ENCODE measurements at regions not wholly inside any gene's neighbourhood (a gene's known extent, or its start where the extent isn't known, plus 50 kb on each side); places are given as distances from the start of the nearest gene placed in this dataset.
"Not testable (repeated sequence)": the region's sequence is repeated elsewhere in the genome, so short reads cannot be mapped to it uniquely, and the experiment has no call there.

- TF ChIP-seq CTCF (conservative IDR thresholded peaks at IDR 0.05) (no peak), ZFX (IDR thresholded peaks at IDR 0.05) (no peak)
- H3K27ac ChIP-seq = no peak overlapping the region
Observed at GRCh38 chr14:87257421-87257820, 735.6 kb downstream of the GALC start.

- H3K27ac ChIP-seq = no peak overlapping the region
- no peak for TF ChIP-seq CTCF (conservative IDR thresholded peaks at IDR 0.05)
- no peak for TF ChIP-seq ZFX (IDR thresholded peaks at IDR 0.05)
Observed at GRCh38 chr14:87255058-87255457, 737.9 kb downstream of the GALC start.

- H3K27ac ChIP-seq = no peak overlapping the region
- no peak for TF ChIP-seq ZFX (IDR thresholded peaks at IDR 0.05)
- no peak for TF ChIP-seq CTCF (conservative IDR thresholded peaks at IDR 0.05)
Observed at GRCh38 chr14:87254331-87254874, 738.6 kb downstream of the GALC start.

- H3K27ac ChIP-seq = not testable (repeated sequence)
Observed at GRCh38 chr14:87253791-87254190, 739.2 kb downstream of the GALC start.

GRCh38 chr14:87252103-87252502 is 740.9 kb downstream of the GALC start:
- TF ChIP-seq ZFX (IDR thresholded peaks at IDR 0.05) (no peak), CTCF (conservative IDR thresholded peaks at IDR 0.05) (no peak)
- no peak overlapping the region for H3K27ac ChIP-seq

GRCh38 chr14:87251011-87251410 is 742.0 kb downstream of the GALC start:
- no peak overlapping the region for H3K27ac ChIP-seq
- TF ChIP-seq ZFX (IDR thresholded peaks at IDR 0.05) (no peak), CTCF (conservative IDR thresholded peaks at IDR 0.05) (no peak)

GRCh38 chr14:87241018-87241768 is 751.8 kb downstream of the GALC start:
- H3K27ac ChIP-seq = no peak overlapping the region
- no peak for TF ChIP-seq CTCF (conservative IDR thresholded peaks at IDR 0.05)
- no peak for TF ChIP-seq ZFX (IDR thresholded peaks at IDR 0.05)

GRCh38 chr14:87240319-87240718 is 752.7 kb downstream of the GALC start:
- not testable (repeated sequence) for H3K27ac ChIP-seq

Data from C4-2B (cell line).